ENCODE measurements at regions not wholly inside any gene's neighbourhood (a gene's known extent, or its start where the extent isn't known, plus 50 kb on each side); places are given as distances from the start of the nearest gene placed in this dataset.

DNA sequence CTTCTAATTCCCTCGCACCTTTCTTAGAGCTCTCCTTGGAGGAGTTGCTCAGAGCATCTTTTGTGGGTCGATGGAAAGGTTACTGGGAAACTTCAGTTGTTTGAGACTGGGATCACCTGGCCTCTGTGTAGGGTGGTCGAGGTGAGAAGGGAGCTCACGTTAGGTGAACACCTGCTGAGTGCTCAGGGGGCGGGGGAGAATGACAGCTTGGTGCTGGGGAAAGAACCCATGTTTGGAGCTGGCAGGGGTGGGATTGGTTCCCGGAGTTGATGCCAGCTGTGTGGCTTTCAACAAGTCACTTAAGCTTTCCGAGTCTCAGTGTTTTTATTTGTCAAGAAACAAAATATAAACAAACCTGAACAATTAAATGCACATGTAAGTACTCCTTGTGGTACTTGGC is 122.3 kb downstream of the GLI2 start:
- TF ChIP-seq, protein P1, sequence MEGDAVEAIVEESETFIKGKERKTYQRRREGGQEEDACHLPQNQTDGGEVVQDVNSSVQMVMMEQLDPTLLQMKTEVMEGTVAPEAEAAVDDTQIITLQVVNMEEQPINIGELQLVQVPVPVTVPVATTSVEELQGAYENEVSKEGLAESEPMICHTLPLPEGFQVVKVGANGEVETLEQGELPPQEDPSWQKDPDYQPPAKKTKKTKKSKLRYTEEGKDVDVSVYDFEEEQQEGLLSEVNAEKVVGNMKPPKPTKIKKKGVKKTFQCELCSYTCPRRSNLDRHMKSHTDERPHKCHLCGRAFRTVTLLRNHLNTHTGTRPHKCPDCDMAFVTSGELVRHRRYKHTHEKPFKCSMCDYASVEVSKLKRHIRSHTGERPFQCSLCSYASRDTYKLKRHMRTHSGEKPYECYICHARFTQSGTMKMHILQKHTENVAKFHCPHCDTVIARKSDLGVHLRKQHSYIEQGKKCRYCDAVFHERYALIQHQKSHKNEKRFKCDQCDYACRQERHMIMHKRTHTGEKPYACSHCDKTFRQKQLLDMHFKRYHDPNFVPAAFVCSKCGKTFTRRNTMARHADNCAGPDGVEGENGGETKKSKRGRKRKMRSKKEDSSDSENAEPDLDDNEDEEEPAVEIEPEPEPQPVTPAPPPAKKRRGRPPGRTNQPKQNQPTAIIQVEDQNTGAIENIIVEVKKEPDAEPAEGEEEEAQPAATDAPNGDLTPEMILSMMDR (IDR thresholded peaks at IDR 0.05) = no peak
- TF ChIP-seq POLR2A (IDR thresholded peaks at IDR 0.05) (no peak), EP300 (IDR thresholded peaks at IDR 0.05) (no peak)

Measured in ovary (tissue), 3 donors.